Liver (tissue), 8 donors: ENCODE measurements at regions not wholly inside any gene's neighbourhood (a gene's known extent, or its start where the extent isn't known, plus 50 kb on each side); places are given as distances from the start of the nearest gene placed in this dataset.
A peak's percentile ranks its signal among the peaks of the same experiment; 100 is the strongest.

Experiments used
- DNase-seq: peaks from one replicate; pipeline ENCODE4 v3.0.0-alpha.2; 2017; ENCODE audit warnings: low spot score
- H3K27ac ChIP-seq, 2 donors: one replicate each; pipeline ENCODE4 v1.7.0; 2013; ENCODE audit warnings: inconsistent platforms in 2 of 2, low read length in 2 of 2, control low read depth in 1 of 2, low read depth in 1 of 2, mild to moderate bottlenecking in 1 of 2
- H3K27me3 ChIP-seq, 4 donors: one replicate each; pipeline versions ENCODE4 v1.6.1 to v1.7.0; 2013; ENCODE audit warnings: low read length in 3 of 4, inconsistent platforms in 1 of 4, mild to moderate bottlenecking in 1 of 4, moderate library complexity in 1 of 4; ENCODE audit not compliant: control insufficient read depth in 4 of 4, insufficient read depth in 4 of 4
- H3K36me3 ChIP-seq, 4 donors: one replicate each; pipeline versions ENCODE4 v1.6.1 to v1.7.0; 2013; ENCODE audit warnings: low read length in 3 of 4, mild to moderate bottlenecking in 3 of 4, low read depth in 1 of 4, moderate library complexity in 1 of 4; ENCODE audit not compliant: control insufficient read depth in 4 of 4, insufficient read depth in 3 of 4
- H3K4me1 ChIP-seq, 4 donors: one replicate each; pipeline versions ENCODE4 v1.6.1 to v1.7.0; 2013; ENCODE audit warnings: low read length in 3 of 4, mild to moderate bottlenecking in 3 of 4, moderate library complexity in 1 of 4; ENCODE audit not compliant: control insufficient read depth in 4 of 4, insufficient read depth in 4 of 4
- H3K4me3 ChIP-seq, 3 donors: one replicate each; pipeline versions ENCODE4 v1.6.1 to v1.7.0; 2013; ENCODE audit warnings: low read length in 3 of 3, control low read depth in 1 of 3, low read depth in 1 of 3, mild to moderate bottlenecking in 1 of 3
- H3K9ac ChIP-seq, 2 donors: one replicate each; pipeline ENCODE4 v1.7.0; 2013; ENCODE audit warnings: low read length in 2 of 2, mild to moderate bottlenecking in 2 of 2, moderate library complexity in 2 of 2, control low read depth in 1 of 2, low read depth in 1 of 2
- H3K9me3 ChIP-seq, 4 donors: one replicate each; pipeline versions ENCODE4 v1.6.1 to v1.7.0; 2013; ENCODE audit warnings: low read length in 3 of 4; ENCODE audit not compliant: control insufficient read depth in 4 of 4
- ATF3 ChIP-seq: IDR thresholded peaks from 2 replicates; pipeline ENCODE4 v1.6.1; 2016; ENCODE audit warnings: antibody characterized with exemption
- CTCF ChIP-seq: fragments of 150-350 bp; IDR thresholded peaks from 2 replicates; pipeline ENCODE4 v1.5.1; 2017; ENCODE audit warnings: improper control_type of control experiment, low read depth, low read length; ENCODE audit not compliant: missing input control
- FOXA1 ChIP-seq: IDR thresholded peaks from 2 replicates; pipeline ENCODE4 v1.6.1; 2016; ENCODE audit warnings: antibody characterized with exemption
- FOXA2 ChIP-seq: IDR thresholded peaks from 2 replicates; pipeline ENCODE4 v1.6.1; 2016; ENCODE audit warnings: antibody characterized with exemption
- GABPA ChIP-seq, 2 donors: IDR thresholded peaks in 1 of 2; conservative IDR thresholded peaks in 1 of 2; 2 replicates each; pipeline ENCODE4 v1.6.1; 2016; ENCODE audit warnings: antibody characterized with exemption in 2 of 2, mild to moderate bottlenecking in 1 of 2, moderate library complexity in 1 of 2
- HNF4A ChIP-seq, 2 donors: conservative IDR thresholded peaks; 2 replicates each; pipeline ENCODE4 v1.6.1; 2016; ENCODE audit warnings: antibody characterized with exemption in 2 of 2, mild to moderate bottlenecking in 2 of 2
- HNF4G ChIP-seq: IDR thresholded peaks from 2 replicates; pipeline ENCODE4 v1.6.1; 2016; ENCODE audit warnings: antibody characterized with exemption
- MAX ChIP-seq: IDR thresholded peaks from 2 replicates; pipeline ENCODE4 v1.6.1; 2016; ENCODE audit warnings: antibody characterized with exemption
- REST ChIP-seq: IDR thresholded peaks from 2 replicates; pipeline ENCODE4 v1.6.1; 2016; ENCODE audit warnings: antibody characterized with exemption, mild to moderate bottlenecking
- RXRA ChIP-seq, 2 donors: IDR thresholded peaks; 2 replicates each; pipeline ENCODE4 v1.6.1; 2017 to 2018; ENCODE audit warnings: antibody characterized with exemption in 2 of 2, mild to moderate bottlenecking in 1 of 2
- SP1 ChIP-seq: IDR thresholded peaks from 2 replicates; pipeline ENCODE4 v1.6.1; 2018; ENCODE audit warnings: antibody characterized with exemption, mild to moderate bottlenecking
- TAF1 ChIP-seq: conservative IDR thresholded peaks from 2 replicates; pipeline ENCODE4 v1.6.1; 2016; ENCODE audit warnings: antibody characterized with exemption, mild to moderate bottlenecking
- YY1 ChIP-seq: IDR thresholded peaks from 2 replicates; pipeline ENCODE4 v1.6.1; 2016; ENCODE audit warnings: antibody characterized with exemption, mild to moderate bottlenecking
- ZBTB33 ChIP-seq: IDR thresholded peaks from 2 replicates; pipeline ENCODE4 v1.6.1; 2016; ENCODE audit warnings: antibody characterized with exemption
- WGBS: extraction: QIAGEN DNeasy Blood & Tissue Kit; methylation state at CpG from one replicate; pipeline ENCODE4 v1.1.7; 2013; 5-methylcytosine and 5-hydroxymethylcytosine counted together
- donor health status: healthy.
- donor health status: healthy.
- donor health status: healthy.
- donor health status: healthy.
- donor health status: healthy.

GRCh38 chr6:121000381-121000780 is 333.9 kb downstream of the TBC1D32 start:
- WGBS: 69% methylated on average over 5 of the region's 5 CpGs
- Histone ChIP-seq H3K4me1 (peaks cover 0 to 5% (median 0%) of the 10 kb centered on the region in 4 donors), H3K9me3 (peaks cover 0 to 2% (median under 1%) of the 10 kb centered on the region in 4 donors), H3K27me3 (no peaks in the 10 kb centered on the region), H3K27ac (no peak overlapping the region), H3K36me3 (no peaks in the 10 kb centered on the region), H3K9ac (no peak overlapping the region), H3K4me3 (no peak overlapping the region)
- no peak for DNase-seq
- TF ChIP-seq FOXA2 (no peak), ZBTB33 (no peak), GABPA (IDR thresholded peaks at IDR 0.05 in 1 of 2, conservative IDR thresholded peaks at IDR 0.05 in 1 of 2) (no peak), MAX (no peak), TAF1 (no peak), YY1 (no peak), CTCF (no peak), RXRA (IDR thresholded peaks at IDR 0.05) (no peak), SP1 (no peak), FOXA1 (no peak), HNF4G (no peak), HNF4A (conservative IDR thresholded peaks at IDR 0.05) (no peak)

- WGBS: 59% methylated on average over 5 of the region's 5 CpGs
- TF ChIP-seq ZBTB33 (no peak), RXRA (IDR thresholded peaks at IDR 0.05) (peak in 1 of 2 donors; percentile 43), ATF3 (no peak), REST (no peak), HNF4A (conservative IDR thresholded peaks at IDR 0.05) (peak; percentile 7 to 39)
- no peak overlapping the region for H3K4me3 ChIP-seq
- peaks cover 0 to 24% (median 13%) of the 10 kb centered on the region in 4 donors for H3K4me1 ChIP-seq
- no peak for DNase-seq
- no peaks in the 10 kb centered on the region for H3K36me3 ChIP-seq
- H3K27ac ChIP-seq: no peak overlapping the region
- H3K9me3 ChIP-seq: no peaks in the 10 kb centered on the region
- H3K9ac ChIP-seq: no peak overlapping the region
- H3K27me3 ChIP-seq: no peaks in the 10 kb centered on the region
Measured at GRCh38 chr6:120996340-120996739, 337.9 kb downstream of the TBC1D32 start.
